SU-DHL-6 (cell line): ENCODE measurements at regions not wholly inside any gene's neighbourhood (a gene's known extent, or its start where the extent isn't known, plus 50 kb on each side); places are given as distances from the start of the nearest gene placed in this dataset.

Experiments used
- H2AFZ ChIP-seq: fragments of 200-600 bp; sonication (generic); 2 replicates; pipeline ENCODE4 v1.6.1; 2014; ENCODE audit warnings: low read depth, mild to moderate bottlenecking, moderate library complexity, mixed read lengths, antibody characterized with exemption, low read length; ENCODE audit not compliant: severe bottlenecking
- H3F3A ChIP-seq: fragments of 200-600 bp; shearing (Covaris generic); 2 replicates; pipeline ENCODE4 v1.6.0; 2016; ENCODE audit warnings: antibody characterized with exemption, mild to moderate bottlenecking; ENCODE audit not compliant: insufficient read depth
- H3K27ac ChIP-seq: fragments of 200-600 bp; sonication (generic); 2 replicates; pipeline ENCODE4 v1.5.1; 2016; ENCODE audit warnings: low read depth, mild to moderate bottlenecking, low read length, moderate library complexity, mixed read lengths
- H3K27me3 ChIP-seq: fragments of 200-600 bp; sonication (generic), shearing (Covaris generic); 2 replicates; pipeline ENCODE4 v1.6.0; 2014; ENCODE audit warnings: mild to moderate bottlenecking, low read length
- H3K36me3 ChIP-seq: fragments of 200-600 bp; sonication (generic); 2 replicates; pipeline ENCODE4 v1.6.1; 2014; ENCODE audit warnings: mild to moderate bottlenecking, low read length, mixed read lengths
- H3K4me2 ChIP-seq: fragments of 300-600, 200-600 bp; shearing (Covaris generic), sonication (generic); 2 replicates; pipeline ENCODE4 v1.6.0; 2014; ENCODE audit warnings: low read length, low read depth, mild to moderate bottlenecking; ENCODE audit not compliant: poor library complexity, severe bottlenecking
- H3K4me3 ChIP-seq: fragments of 200-600 bp; sonication (generic); 2 replicates; pipeline ENCODE4 v1.5.1; 2014; ENCODE audit warnings: antibody characterized with exemption, low read length, mild to moderate bottlenecking, mixed read lengths; ENCODE audit not compliant: insufficient read depth, poor library complexity, severe bottlenecking
- H3K79me2 ChIP-seq: fragments of 200-600 bp; sonication (generic); 2 replicates; pipeline ENCODE4 v1.6.1; 2014; ENCODE audit warnings: mild to moderate bottlenecking, low read length, moderate library complexity; ENCODE audit not compliant: insufficient read depth
- H3K9ac ChIP-seq: fragments of 200-600 bp; sonication (generic); 2 replicates; pipeline ENCODE4 v1.7.0; 2014; ENCODE audit warnings: mild to moderate bottlenecking, low read length
- H3K9me2 ChIP-seq: fragments of 200-600 bp; sonication (generic); replicated peaks from 2 replicates; pipeline ENCODE4 v1.6.1; 2014; ENCODE audit warnings: low read length; ENCODE audit not compliant: insufficient read depth
- H3K9me3 ChIP-seq: fragments of 200-600 bp; sonication (generic); 2 replicates; pipeline ENCODE4 v1.6.1; 2014; ENCODE audit warnings: low read length, mixed read lengths; ENCODE audit not compliant: insufficient read depth
- H4K20me1 ChIP-seq: fragments of 200-600 bp; sonication (generic); 2 replicates; pipeline ENCODE4 v1.6.1; 2014; ENCODE audit warnings: low read depth, mild to moderate bottlenecking, antibody characterized with exemption, low read length, moderate library complexity, mixed read lengths
- CTCF ChIP-seq: fragments of 200-600 bp; sonication (generic); IDR thresholded peaks from one replicate; pipeline ENCODE4 v1.5.1; 2017; ENCODE audit warnings: antibody characterized with exemption, mild to moderate bottlenecking, low read length, moderate library complexity; ENCODE audit not compliant: insufficient read depth, poor library complexity, severe bottlenecking
- EZH2phosphoT487 ChIP-seq: fragments of 200-600 bp; sonication (generic), shearing (Covaris generic); conservative IDR thresholded peaks from 2 replicates; pipeline ENCODE4 v1.6.1; 2018; ENCODE audit warnings: mild to moderate bottlenecking, antibody characterized with exemption, low read length, moderate library complexity, mixed read lengths

DNA sequence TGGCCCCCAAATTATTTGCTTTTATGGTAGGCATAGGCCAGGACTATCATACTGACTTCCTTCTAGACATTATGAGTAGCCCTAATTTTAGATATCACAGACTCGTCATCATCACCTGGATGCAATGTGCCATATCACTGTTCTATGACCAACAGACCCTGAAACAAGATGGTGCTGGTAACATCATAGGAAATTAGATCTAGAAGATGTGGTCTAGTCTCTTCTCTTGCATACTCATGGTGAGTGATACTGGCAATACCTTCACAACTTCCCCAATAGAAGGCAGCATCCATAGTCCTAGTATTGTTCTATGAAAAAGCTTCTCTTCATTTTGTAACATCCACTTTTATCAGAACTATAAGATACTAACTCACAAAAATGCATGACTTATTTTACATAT lies 116.3 kb upstream of the ITGA4 start:
- H3K27me3 ChIP-seq: no peaks in the 10 kb centered on the region
- H3K79me2 ChIP-seq: no peaks in the 10 kb centered on the region
- H3K4me3 ChIP-seq: no peak overlapping the region
- H3K9ac ChIP-seq: no peak overlapping the region
- no peaks in the 10 kb centered on the region for H3F3A ChIP-seq
- H3K9me2 ChIP-seq: no peaks in the 10 kb centered on the region
- H3K36me3 ChIP-seq: no peaks in the 10 kb centered on the region
- H3K27ac ChIP-seq: no peak overlapping the region
- H2AFZ ChIP-seq: no peak overlapping the region
- no peak for TF ChIP-seq EZH2phosphoT487
- TF ChIP-seq CTCF: no peak
- H4K20me1 ChIP-seq: no peaks in the 10 kb centered on the region
- H3K4me2 ChIP-seq: no peak overlapping the region
- no peaks in the 10 kb centered on the region for H3K9me3 ChIP-seq

DNA sequence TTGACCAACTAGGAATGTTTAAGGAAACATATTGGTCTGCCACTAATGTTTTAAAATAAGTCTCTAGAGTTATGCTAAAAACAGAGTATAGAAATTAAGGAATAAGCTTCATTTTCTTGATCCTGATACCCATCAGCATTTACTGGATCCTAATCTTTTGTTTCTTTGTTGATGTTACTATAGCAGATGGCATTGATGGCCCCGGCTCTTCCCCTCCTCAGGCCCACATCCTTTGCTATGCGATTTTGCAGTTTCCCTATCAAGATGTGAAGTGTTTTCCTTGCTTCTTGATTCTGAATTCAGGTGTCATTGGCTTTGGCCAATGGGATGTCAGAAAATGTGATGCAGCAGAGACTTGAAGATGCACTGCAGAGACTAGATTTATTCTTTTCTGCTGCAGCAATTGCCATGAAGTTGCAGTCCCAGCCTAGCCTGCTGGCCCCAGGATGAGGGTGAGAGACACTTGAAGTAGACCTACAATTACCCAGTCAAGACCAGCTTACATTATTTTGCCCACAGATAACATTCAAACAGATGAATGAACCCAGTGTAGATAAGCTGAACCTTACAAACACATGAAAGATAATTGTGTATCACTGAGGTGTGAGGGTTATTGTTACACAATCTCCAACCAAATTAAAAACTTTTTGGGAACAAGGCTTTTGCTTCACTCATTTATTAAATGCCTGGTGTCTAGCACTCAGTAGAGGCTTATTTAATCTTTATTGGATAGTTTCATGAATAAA lies 115.2 kb upstream of the ITGA4 start:
- Histone ChIP-seq H3K9me3 (no peaks in the 10 kb centered on the region), H3K36me3 (no peaks in the 10 kb centered on the region), H3K4me3 (no peak overlapping the region), H3K9ac (no peak overlapping the region), H3K27me3 (no peaks in the 10 kb centered on the region), H3K79me2 (no peaks in the 10 kb centered on the region), H4K20me1 (no peaks in the 10 kb centered on the region), H3F3A (no peaks in the 10 kb centered on the region), H3K9me2 (no peaks in the 10 kb centered on the region), H3K27ac (no peak overlapping the region), H2AFZ (no peak overlapping the region), H3K4me2 (no peak overlapping the region)
- TF ChIP-seq EZH2phosphoT487: no peak
- TF ChIP-seq CTCF: no peak

GRCh38 chr2:181348107-181348837 lies 108.9 kb upstream of the ITGA4 start:
- H3K36me3 ChIP-seq: no peaks in the 10 kb centered on the region
- no peak overlapping the region for H3K4me2 ChIP-seq
- no peak overlapping the region for H3K9ac ChIP-seq
- H3F3A ChIP-seq: no peaks in the 10 kb centered on the region
- no peak for TF ChIP-seq CTCF
- no peak overlapping the region for H3K27ac ChIP-seq
- no peaks in the 10 kb centered on the region for H4K20me1 ChIP-seq
- no peaks in the 10 kb centered on the region for H3K27me3 ChIP-seq
- no peaks in the 10 kb centered on the region for H3K9me2 ChIP-seq
- no peak overlapping the region for H2AFZ ChIP-seq
- H3K79me2 ChIP-seq: no peaks in the 10 kb centered on the region
- H3K4me3 ChIP-seq: no peak overlapping the region
- H3K9me3 ChIP-seq: no peaks in the 10 kb centered on the region
